Hematopoietic multipotent progenitor cell treated with erythropoietin and hydrocortisone succinate and interleukin-3 and kit ligand, for 17 days (in vitro differentiated cells): ENCODE measurements at regions not wholly inside any gene's neighbourhood (a gene's known extent, or its start where the extent isn't known, plus 50 kb on each side); places are given as distances from the start of the nearest gene placed in this dataset.

Experiments
- DNase-seq: peaks from one replicate; pipeline ENCODE4 v3.0.0-alpha.2; 2015; ENCODE audit warnings: low spot score

- DNase-seq = no peak
Measured at GRCh38 chr20:22916021-22916842, 118.9 kb upstream of the SSTR4 start.

DNA sequence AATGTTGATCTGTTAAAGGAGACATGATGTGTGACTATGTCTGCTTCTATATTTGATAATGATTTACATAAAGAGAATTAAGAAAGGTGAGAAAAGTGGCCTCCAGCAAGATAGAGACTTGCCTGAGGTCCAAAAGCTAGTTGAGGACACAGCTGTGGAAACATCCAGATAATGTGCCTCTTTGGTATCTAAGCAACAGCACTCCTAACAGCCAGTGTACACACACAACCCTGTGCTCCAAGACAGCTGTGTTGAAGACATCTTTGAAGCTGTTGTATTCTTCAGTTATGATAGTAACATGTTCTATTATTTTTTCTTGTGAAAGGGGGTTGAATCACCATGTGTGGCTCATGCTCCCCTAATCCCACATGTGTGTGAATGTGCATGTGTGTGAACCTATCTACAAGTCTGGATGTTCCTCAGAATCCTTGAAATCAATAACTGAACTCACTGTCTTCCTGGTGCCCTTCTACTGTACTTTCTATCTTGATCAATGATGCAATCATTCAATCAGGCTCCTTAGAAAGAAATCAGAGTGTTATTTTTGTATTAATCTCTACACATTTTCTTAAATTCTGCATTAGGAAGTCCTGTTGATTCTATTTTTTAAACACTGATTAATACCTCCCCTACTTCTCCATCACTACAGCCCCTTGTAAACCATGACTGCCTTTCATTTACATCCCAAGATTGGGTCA, 116.7 kb upstream of the SSTR4 start:
- DNase-seq = no peak

DNA sequence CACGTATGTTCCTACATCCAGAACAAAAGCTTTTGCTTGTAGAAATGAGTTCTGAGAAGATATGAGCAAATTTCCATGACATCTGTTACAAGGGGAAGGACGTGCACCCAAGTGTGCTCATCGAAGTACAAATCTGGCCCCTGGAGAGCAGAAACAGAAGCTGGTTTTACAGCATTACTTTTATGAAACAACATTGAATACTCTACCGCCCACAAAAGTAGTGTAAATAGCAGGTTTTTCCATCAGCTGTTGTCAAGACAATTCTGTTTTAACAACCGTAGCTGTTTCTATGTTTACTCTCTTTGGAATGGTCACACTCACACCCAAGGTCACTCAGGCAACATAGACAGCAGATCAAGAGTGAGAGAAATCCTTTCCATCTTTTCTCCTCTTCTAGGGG, 114.2 kb upstream of the SSTR4 start:
- no peak for DNase-seq

DNA sequence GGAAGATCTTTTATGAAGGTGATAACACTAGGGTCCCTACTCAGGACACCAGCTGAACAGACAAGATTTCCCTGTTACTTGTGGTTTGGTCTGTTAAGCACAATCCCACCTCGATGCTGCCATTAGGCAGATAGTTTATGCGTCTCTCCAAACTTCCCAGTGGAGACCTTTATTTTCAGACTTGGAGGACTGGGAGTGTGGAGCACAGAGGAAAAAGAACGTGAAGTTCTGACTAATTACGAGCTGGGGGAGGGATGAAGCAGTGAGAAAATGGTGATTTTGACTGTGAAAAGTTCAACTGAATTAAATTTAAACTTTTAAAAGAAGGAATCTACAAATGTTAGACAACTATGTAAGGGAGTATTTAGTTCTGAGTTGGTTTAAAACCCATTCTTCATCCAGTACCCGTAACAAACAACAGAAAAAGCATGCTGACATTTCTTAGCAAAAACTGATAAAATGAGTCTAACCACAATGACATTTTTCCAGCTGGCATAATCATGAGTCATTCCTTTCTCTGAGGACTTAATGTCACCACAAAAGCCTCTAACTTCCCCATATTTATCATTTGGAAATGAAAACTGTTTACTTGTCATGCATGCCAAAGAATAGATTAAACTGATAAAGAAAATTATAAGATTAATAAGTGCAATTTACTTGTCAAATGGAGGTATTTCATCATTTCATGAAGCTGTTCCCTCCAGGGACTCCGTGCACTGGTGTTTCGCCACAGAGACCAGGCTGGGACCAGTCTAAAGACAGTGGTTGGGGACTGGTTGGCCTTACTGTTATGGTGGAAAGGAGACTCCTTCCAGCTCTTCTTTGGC, 113.3 kb upstream of the SSTR4 start:
- no peak for DNase-seq

DNA sequence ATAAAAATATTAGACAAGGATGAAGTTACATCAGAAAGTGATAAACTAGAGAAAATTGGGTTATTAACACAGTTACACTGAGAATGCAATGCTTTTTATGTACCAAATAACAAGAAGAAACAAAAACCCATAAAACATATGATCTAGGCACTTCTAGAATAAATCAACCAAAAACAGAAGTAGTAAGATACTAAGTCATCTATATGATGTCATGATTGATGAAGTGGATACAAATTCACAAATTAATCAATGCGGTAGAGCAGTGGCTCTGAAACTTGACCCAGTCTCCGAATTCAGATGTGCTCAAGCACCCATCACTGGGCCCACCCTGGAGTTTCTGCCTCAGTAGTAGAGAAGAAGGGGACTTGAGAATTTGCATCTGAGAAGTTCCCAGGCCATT, 112.1 kb upstream of the SSTR4 start:
- no peak for DNase-seq

DNA sequence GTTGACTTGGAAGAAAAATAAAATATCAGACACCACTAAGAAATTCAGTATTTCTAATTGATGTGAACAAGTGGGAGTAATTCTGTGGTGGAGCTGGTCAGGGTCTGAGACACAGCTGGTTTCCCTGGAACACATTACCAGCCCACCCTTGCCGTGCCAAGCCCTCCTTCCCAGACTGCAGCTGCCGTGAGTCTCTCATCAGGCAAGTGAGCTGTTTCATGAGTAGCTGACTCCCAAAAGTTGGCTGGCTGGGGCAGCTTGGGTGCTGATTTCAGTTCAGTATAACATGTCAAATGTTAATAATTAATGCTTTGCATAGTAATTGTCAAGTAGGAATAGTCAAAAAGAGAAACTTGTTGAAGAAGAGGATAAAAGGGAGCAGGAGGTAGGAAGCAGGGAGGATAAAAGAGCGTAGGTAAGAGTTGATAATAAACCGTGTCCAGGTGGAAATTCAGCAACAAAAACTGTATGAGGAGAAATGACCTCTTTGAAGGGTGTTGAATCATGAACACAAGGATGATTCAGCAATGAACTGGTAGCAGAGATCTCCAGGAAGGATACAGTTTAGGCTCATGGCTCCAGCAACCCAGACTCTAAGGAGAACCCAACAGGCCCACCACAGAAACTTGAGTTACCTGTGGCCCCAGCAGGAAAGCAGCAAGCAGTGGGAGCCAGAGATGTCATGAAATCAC, 110.9 kb upstream of the SSTR4 start:
- DNase-seq = no peak

GRCh38 chr20:22924949-22925612, 110.0 kb upstream of the SSTR4 start:
- no peak for DNase-seq

- DNase-seq = no peak
Measured at GRCh38 chr20:22925613-22925983, 109.5 kb upstream of the SSTR4 start.

DNA sequence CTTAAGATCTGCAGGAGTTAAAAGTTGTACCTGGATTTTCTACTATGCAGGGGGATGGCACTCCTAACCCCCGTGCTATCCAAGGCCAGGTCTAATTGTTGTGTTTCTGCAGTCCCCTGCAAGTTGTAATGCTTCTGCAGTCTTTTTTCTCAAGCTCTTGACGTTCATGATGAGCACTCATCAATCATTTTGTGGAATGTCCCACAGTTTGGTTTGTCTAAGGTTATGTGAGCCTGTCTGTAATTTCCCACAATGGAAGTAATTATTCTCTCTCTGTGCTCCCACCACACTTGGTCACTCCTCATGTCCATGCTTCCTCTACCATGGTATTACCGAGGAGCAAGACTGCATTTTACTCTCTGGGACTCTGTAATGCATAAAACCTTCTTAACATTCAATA, 107.6 kb upstream of the SSTR4 start:
- no peak for DNase-seq

- no peak for DNase-seq
Measured at GRCh38 chr20:22928679-22929078, 106.4 kb upstream of the SSTR4 start.

DNA sequence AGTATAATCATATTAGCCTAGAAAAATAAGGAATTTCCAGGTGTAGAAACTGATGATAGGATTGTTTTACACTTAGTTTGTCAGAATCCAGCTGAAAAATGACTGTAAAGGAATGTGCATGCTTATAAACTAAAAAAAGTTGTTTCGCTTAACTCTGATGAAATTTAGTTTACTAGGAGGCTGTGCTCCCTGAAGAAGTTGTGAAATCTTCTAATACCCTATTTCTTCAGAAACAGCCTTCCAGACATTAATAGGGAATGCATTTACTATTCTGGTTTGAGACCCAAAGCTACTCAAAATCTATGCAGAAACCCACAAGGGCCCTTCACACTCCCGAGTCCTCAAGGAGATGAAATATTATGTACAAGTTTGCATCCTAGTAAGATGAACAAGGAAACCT, 105.5 kb upstream of the SSTR4 start:
- no peak for DNase-seq

DNA sequence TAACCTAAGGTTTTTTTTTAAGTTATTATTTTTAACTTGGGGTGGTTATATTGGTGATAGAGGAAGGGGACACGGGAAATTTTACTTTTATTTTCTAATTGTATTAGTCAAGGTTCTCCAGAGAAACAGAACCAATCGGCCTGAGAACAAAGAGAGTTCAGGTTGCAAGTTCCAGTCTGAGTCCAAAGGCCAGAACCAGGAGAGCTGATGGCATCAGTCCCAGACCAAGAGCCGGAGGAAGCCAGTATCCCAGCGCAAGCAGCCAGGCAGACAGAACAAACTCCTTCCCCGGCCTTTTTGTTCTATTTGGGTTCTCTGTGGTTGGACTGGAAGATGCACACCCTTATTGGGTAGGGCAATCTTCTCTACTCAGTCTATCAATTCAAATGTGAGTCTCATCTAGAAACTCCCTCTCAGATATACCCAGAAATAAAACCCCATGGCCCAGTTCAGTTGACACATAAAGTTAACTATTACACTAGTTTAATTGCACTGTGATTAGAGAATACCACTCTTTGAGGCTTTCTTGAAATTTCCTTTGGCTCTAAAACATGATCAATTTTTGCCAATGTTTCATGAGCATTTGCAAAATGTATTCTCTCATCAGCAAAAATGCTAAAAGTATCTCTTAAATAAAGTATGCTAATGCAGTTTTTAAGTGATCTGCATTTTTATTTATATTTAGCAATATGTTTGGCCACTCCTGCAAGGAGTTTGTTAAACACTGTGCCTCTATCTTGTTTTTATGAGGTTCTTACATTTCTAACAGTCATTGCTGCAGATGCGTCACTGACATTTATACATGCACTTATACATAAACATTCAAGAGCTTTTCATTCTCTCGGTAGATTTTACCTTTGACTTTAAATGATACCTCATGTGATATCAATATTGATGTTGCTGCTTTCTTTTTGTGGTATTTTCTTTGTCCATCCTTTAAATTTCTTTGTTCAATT, 103.2 kb upstream of the SSTR4 start:
- no peak for DNase-seq

- DNase-seq = no peak
Measured at GRCh38 chr20:22939181-22939580, 95.9 kb upstream of the SSTR4 start.

DNA sequence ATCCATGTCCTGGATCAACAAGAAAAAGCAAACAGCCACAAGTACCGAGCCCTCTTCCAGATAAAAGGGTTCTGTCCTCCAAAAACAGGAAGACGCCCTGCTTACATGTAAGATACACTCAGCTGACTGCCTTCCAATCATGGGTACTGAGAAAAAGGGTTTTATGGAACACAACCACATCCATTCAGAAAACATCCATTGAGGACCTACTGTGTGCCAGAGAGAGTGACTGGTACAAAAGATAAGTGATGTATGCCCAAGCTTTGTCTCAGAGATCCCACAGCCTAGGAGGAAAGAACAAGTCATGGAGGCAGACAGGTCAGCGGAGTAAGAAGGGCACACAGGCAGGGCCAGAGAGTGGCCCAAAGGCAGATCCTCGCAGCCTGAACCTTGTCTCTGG, 94.8 kb upstream of the SSTR4 start:
- no peak for DNase-seq

- DNase-seq = no peak
Measured at GRCh38 chr20:22941550-22941949, 93.6 kb upstream of the SSTR4 start.

- DNase-seq = no peak
Measured at GRCh38 chr20:22942742-22943141, 92.4 kb upstream of the SSTR4 start.

- no peak for DNase-seq
Measured at GRCh38 chr20:22944062-22944461, 91.0 kb upstream of the SSTR4 start.

GRCh38 chr20:22944936-22945335, 90.2 kb upstream of the SSTR4 start:
- DNase-seq = no peak

DNA sequence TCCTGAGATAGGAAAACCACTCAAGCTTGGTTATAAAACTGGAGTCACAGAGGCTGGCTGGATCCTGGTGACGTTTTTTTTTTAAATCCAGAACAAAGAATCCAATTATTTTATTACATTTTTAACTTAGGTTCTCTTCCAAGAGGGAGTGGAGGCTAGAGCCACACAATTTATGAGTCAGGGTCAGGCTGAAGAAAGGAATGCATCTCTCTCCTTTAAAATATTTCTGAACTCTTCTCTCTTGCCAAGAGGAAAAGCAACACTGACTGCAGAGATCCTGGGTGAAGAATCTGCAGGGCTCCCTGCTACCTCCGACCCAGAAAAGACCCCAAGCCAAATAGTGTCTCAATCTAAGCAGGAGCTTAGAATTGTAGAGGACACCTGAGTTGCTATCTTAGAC, 88.5 kb upstream of the SSTR4 start:
- no peak for DNase-seq

GRCh38 chr20:22949331-22950109, 85.6 kb upstream of the SSTR4 start:
- DNase-seq = no peak
